Karpas-422 (cell line): ENCODE measurements at regions not wholly inside any gene's neighbourhood (a gene's known extent, or its start where the extent isn't known, plus 50 kb on each side); places are given as distances from the start of the nearest gene placed in this dataset.
"Not testable (repeated sequence)": the region's sequence is repeated elsewhere in the genome, so short reads cannot be mapped to it uniquely, and the experiment has no call there.

ENCODE experiments used
- DNase-seq: peaks from one replicate; pipeline ENCODE4 v3.0.0-alpha.2; 2015
- H2AFZ ChIP-seq: fragments of 200-600 bp; sonication (generic); 2 replicates; pipeline ENCODE4 v1.6.1; 2014; ENCODE audit warnings: antibody characterized with exemption, low read length, mixed read lengths
- H3K27ac ChIP-seq: fragments of 200-600 bp; sonication (generic); 2 replicates; pipeline ENCODE4 v1.5.1; 2014; ENCODE audit warnings: mild to moderate bottlenecking, low read length, moderate library complexity
- H3K27me3 ChIP-seq: fragments of 200-600 bp; sonication (generic); 2 replicates; pipeline ENCODE4 v1.6.1; 2014; ENCODE audit warnings: low read length, mixed read lengths
- H3K36me3 ChIP-seq: fragments of 200-600 bp; sonication (generic); 2 replicates; pipeline ENCODE4 v1.6.1; 2014; ENCODE audit warnings: low read length, mixed read lengths; ENCODE audit not compliant: insufficient read depth
- H3K4me1 ChIP-seq: fragments of 200-600 bp; sonication (generic); 2 replicates; pipeline ENCODE4 v1.6.1; 2014; ENCODE audit warnings: mild to moderate bottlenecking, low read length, mixed read lengths
- H3K4me2 ChIP-seq: fragments of 200-600 bp; sonication (generic); 2 replicates; pipeline ENCODE4 v1.6.1; 2014; ENCODE audit warnings: low read length, low read depth, mild to moderate bottlenecking; ENCODE audit not compliant: poor library complexity, severe bottlenecking
- H3K4me3 ChIP-seq: fragments of 200-600 bp; sonication (generic); 2 replicates; pipeline ENCODE4 v1.5.1; 2014; ENCODE audit warnings: mild to moderate bottlenecking, antibody characterized with exemption, low read length, mixed read lengths
- H3K79me2 ChIP-seq: fragments of 200-600 bp; sonication (generic); 2 replicates; pipeline ENCODE4 v1.6.1; 2014; ENCODE audit warnings: mild to moderate bottlenecking, low read length, mixed read lengths
- H3K9ac ChIP-seq: fragments of 200-600 bp; sonication (generic); 2 replicates; pipeline ENCODE4 v1.6.0; 2014; ENCODE audit warnings: low read length
- H3K9me2 ChIP-seq: fragments of 200-600 bp; sonication (generic), shearing (Covaris generic); replicated peaks from 2 replicates; pipeline ENCODE4 v1.6.0; 2014; ENCODE audit warnings: mild to moderate bottlenecking, low read length, moderate library complexity; ENCODE audit not compliant: insufficient read depth
- H3K9me3 ChIP-seq: fragments of 300-700, 200-600 bp; sonication (generic); 2 replicates; pipeline ENCODE4 v1.6.1; 2014; ENCODE audit warnings: low read length, mixed read lengths
- H4K20me1 ChIP-seq: fragments of 200-600 bp; sonication (generic); 2 replicates; pipeline ENCODE4 v1.6.1; 2014; ENCODE audit warnings: mild to moderate bottlenecking, antibody characterized with exemption, low read length, low read depth; ENCODE audit not compliant: insufficient read depth

- no peaks in the 10 kb centered on the region for H4K20me1 ChIP-seq
- no peak overlapping the region for H3K4me3 ChIP-seq
- no peak overlapping the region for H3K27ac ChIP-seq
- H3K4me1 ChIP-seq = no peaks in the 10 kb centered on the region
- H3K27me3 ChIP-seq = no peaks in the 10 kb centered on the region
- H2AFZ ChIP-seq = no peak overlapping the region
- H3K79me2 ChIP-seq = no peaks in the 10 kb centered on the region
- H3K36me3 ChIP-seq = no peaks in the 10 kb centered on the region
- no peaks in the 10 kb centered on the region; the same call in 1 of the 2 replicates for H3K9me3 ChIP-seq
- H3K9ac ChIP-seq = no peak overlapping the region
- H3K4me2 ChIP-seq = no peak overlapping the region
- DNase-seq = no peak
- no peaks in the 10 kb centered on the region for H3K9me2 ChIP-seq
These were observed 327.1 kb downstream of the GLUD2 start for GRCh38 chrX:121374471-121374870.

- H3K27ac ChIP-seq, H3K36me3 ChIP-seq, H3K4me1 ChIP-seq, DNase-seq, H4K20me1 ChIP-seq, H3K4me2 ChIP-seq, H3K9ac ChIP-seq, H3K79me2 ChIP-seq, H3K9me3 ChIP-seq, H3K9me2 ChIP-seq, H3K4me3 ChIP-seq, H3K27me3 ChIP-seq, H2AFZ ChIP-seq: not testable (repeated sequence)
These were observed 334.5 kb downstream of the GLUD2 start for GRCh38 chrX:121381915-121382314.

- Histone ChIP-seq H3K9me2 (no peaks in the 10 kb centered on the region), H3K79me2 (no peaks in the 10 kb centered on the region), H3K4me1 (no peaks in the 10 kb centered on the region), H3K4me2 (no peak overlapping the region), H2AFZ (no peak overlapping the region), H3K36me3 (no peaks in the 10 kb centered on the region), H3K9ac (no peak overlapping the region), H3K9me3 (peaks cover 5% of the 10 kb centered on the region; the same call in 1 of the 2 replicates), H3K27me3 (no peaks in the 10 kb centered on the region), H3K27ac (no peak overlapping the region), H3K4me3 (no peak overlapping the region), H4K20me1 (no peaks in the 10 kb centered on the region)
- DNase-seq = no peak
These were observed 342.7 kb downstream of the GLUD2 start for GRCh38 chrX:121389976-121390714.

- no peak for DNase-seq
- H3K36me3 ChIP-seq = no peaks in the 10 kb centered on the region
- H3K79me2 ChIP-seq = no peaks in the 10 kb centered on the region
- H3K9me2 ChIP-seq = no peaks in the 10 kb centered on the region
- no peaks in the 10 kb centered on the region for H3K4me1 ChIP-seq
- H2AFZ ChIP-seq = no peak overlapping the region
- H4K20me1 ChIP-seq = no peaks in the 10 kb centered on the region
- H3K9ac ChIP-seq = no peak overlapping the region
- no peaks in the 10 kb centered on the region for H3K27me3 ChIP-seq
- H3K9me3 ChIP-seq = peaks cover 15% of the 10 kb centered on the region; the same call in 1 of the 2 replicates
- no peak overlapping the region for H3K4me2 ChIP-seq
- H3K4me3 ChIP-seq = no peak overlapping the region
- no peak overlapping the region for H3K27ac ChIP-seq
These were observed 358.4 kb downstream of the GLUD2 start for GRCh38 chrX:121405826-121406225.

- H3K9me3 ChIP-seq = peaks cover 7% of the 10 kb centered on the region; the same call in 1 of the 2 replicates
- no peak overlapping the region for H2AFZ ChIP-seq
- no peaks in the 10 kb centered on the region for H4K20me1 ChIP-seq
- DNase-seq = no peak
- H3K27me3 ChIP-seq = no peaks in the 10 kb centered on the region
- H3K27ac ChIP-seq = no peak overlapping the region
- H3K4me2 ChIP-seq = no peak overlapping the region
- no peaks in the 10 kb centered on the region for H3K79me2 ChIP-seq
- H3K9ac ChIP-seq = no peak overlapping the region
- H3K4me1 ChIP-seq = no peaks in the 10 kb centered on the region
- H3K9me2 ChIP-seq = no peaks in the 10 kb centered on the region
- H3K4me3 ChIP-seq = no peak overlapping the region
- H3K36me3 ChIP-seq = no peaks in the 10 kb centered on the region
These were observed 360.2 kb downstream of the GLUD2 start for GRCh38 chrX:121407627-121408026.

GRCh38 chrX:121431514-121431913, 384.1 kb downstream of the GLUD2 start:
- H4K20me1 ChIP-seq, H2AFZ ChIP-seq, H3K9me2 ChIP-seq, H3K9ac ChIP-seq, H3K36me3 ChIP-seq, H3K9me3 ChIP-seq, DNase-seq, H3K27me3 ChIP-seq, H3K4me3 ChIP-seq, H3K4me2 ChIP-seq, H3K79me2 ChIP-seq, H3K27ac ChIP-seq, H3K4me1 ChIP-seq: not testable (repeated sequence)

GRCh38 chrX:121433289-121433688, 385.9 kb downstream of the GLUD2 start:
- Histone ChIP-seq H3K9me3 (peaks cover 6% of the 10 kb centered on the region; the same call in 1 of the 2 replicates), H3K4me3 (no peak overlapping the region), H3K9me2 (no peaks in the 10 kb centered on the region), H3K27ac (no peak overlapping the region), H3K36me3 (no peaks in the 10 kb centered on the region), H3K27me3 (no peaks in the 10 kb centered on the region), H3K9ac (no peak overlapping the region), H3K79me2 (no peaks in the 10 kb centered on the region), H3K4me2 (no peak overlapping the region), H4K20me1 (no peaks in the 10 kb centered on the region), H3K4me1 (no peaks in the 10 kb centered on the region), H2AFZ (no peak overlapping the region)
- DNase-seq = no peak

- DNase-seq, H3K4me1 ChIP-seq, H3K9ac ChIP-seq, H3K9me2 ChIP-seq, H4K20me1 ChIP-seq, H3K4me3 ChIP-seq, H2AFZ ChIP-seq, H3K79me2 ChIP-seq, H3K4me2 ChIP-seq, H3K36me3 ChIP-seq, H3K27ac ChIP-seq, H3K27me3 ChIP-seq: not testable (repeated sequence)
- H3K9me3 ChIP-seq = peaks cover 11% of the 10 kb centered on the region
These were observed 390.3 kb downstream of the GLUD2 start for GRCh38 chrX:121437666-121438065.
